ENCODE measurements at regions not wholly inside any gene's neighbourhood (a gene's known extent, or its start where the extent isn't known, plus 50 kb on each side); places are given as distances from the start of the nearest gene placed in this dataset.

DNA sequence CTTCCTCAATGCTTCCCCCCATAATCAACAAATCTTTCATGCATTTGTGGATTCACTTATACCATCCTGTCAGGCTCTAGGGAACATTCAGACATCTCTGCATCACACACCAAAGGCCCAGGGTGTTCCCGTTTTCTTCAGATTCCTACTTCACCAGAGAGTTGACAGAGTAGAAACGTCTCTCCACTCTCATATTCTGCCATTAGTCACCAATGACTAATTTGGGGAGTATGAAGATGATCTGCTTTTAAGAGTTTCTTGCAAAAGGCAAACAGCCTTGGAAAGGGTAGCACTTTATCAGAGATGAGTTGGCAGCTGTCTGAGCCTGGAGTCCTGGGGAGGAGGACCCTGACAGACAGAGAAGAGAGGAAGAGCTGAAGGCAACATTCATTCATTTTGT is 55.8 kb upstream of the DGKG start:
- TF ChIP-seq POLR2AphosphoS5 (IDR thresholded peaks at IDR 0.05), result no peak
- TF ChIP-seq, protein P1, sequence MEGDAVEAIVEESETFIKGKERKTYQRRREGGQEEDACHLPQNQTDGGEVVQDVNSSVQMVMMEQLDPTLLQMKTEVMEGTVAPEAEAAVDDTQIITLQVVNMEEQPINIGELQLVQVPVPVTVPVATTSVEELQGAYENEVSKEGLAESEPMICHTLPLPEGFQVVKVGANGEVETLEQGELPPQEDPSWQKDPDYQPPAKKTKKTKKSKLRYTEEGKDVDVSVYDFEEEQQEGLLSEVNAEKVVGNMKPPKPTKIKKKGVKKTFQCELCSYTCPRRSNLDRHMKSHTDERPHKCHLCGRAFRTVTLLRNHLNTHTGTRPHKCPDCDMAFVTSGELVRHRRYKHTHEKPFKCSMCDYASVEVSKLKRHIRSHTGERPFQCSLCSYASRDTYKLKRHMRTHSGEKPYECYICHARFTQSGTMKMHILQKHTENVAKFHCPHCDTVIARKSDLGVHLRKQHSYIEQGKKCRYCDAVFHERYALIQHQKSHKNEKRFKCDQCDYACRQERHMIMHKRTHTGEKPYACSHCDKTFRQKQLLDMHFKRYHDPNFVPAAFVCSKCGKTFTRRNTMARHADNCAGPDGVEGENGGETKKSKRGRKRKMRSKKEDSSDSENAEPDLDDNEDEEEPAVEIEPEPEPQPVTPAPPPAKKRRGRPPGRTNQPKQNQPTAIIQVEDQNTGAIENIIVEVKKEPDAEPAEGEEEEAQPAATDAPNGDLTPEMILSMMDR (IDR thresholded peaks at IDR 0.05), result no peak
- TF ChIP-seq POLR2A (IDR thresholded peaks at IDR 0.05), result no peak

Data from gastroesophageal sphincter (tissue), 3 donors.